Uterus (tissue), 2 donors: ENCODE measurements at regions not wholly inside any gene's neighbourhood (a gene's known extent, or its start where the extent isn't known, plus 50 kb on each side); places are given as distances from the start of the nearest gene placed in this dataset.

Source experiments
- POLR2A ChIP-seq, 2 donors: fragments of 450-650 bp; IDR thresholded peaks; one replicate each; pipeline ENCODE4 v1.6.1; 2016; ENCODE audit warnings: antibody characterized with exemption in 2 of 2, mild to moderate bottlenecking in 1 of 2, moderate library complexity in 1 of 2
- TF ChIP-seq, protein P1 (sequence below), 4 experiments: fragments of 200-600 bp in 2 of 4; fragments of 450-650 bp in 2 of 4; sonication (generic) in 2 of 4; IDR thresholded peaks; one replicate each; pipeline ENCODE4 v1.5.1; 2016 to 2019; ENCODE audit warnings: antibody characterized with exemption in 4 of 4, mild to moderate bottlenecking in 2 of 4, moderate library complexity in 1 of 4

DNA sequence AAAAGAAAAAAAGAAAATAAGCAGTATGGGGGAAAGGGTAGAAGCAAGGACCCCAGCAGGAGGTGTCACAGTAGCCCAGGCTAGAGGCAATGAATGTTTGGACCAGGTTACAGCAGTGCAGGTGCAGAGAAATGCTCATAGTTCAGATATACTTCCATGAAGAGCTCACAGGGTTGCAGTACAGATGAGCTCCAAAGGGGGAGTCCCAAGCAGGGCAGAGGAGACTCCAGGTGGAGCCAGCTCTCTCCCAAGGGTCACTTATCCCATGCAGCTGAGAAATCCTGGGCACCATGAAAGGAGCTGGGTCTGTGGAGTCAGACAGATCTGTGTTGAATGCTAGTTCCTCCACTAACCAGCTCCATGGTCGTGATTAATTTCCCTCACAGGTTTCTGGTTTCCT lies 174.9 kb downstream of the C7orf25 start:
- no peak for TF ChIP-seq POLR2A (IDR thresholded peaks at IDR 0.05)
- TF ChIP-seq, protein P1, sequence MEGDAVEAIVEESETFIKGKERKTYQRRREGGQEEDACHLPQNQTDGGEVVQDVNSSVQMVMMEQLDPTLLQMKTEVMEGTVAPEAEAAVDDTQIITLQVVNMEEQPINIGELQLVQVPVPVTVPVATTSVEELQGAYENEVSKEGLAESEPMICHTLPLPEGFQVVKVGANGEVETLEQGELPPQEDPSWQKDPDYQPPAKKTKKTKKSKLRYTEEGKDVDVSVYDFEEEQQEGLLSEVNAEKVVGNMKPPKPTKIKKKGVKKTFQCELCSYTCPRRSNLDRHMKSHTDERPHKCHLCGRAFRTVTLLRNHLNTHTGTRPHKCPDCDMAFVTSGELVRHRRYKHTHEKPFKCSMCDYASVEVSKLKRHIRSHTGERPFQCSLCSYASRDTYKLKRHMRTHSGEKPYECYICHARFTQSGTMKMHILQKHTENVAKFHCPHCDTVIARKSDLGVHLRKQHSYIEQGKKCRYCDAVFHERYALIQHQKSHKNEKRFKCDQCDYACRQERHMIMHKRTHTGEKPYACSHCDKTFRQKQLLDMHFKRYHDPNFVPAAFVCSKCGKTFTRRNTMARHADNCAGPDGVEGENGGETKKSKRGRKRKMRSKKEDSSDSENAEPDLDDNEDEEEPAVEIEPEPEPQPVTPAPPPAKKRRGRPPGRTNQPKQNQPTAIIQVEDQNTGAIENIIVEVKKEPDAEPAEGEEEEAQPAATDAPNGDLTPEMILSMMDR (IDR thresholded peaks at IDR 0.05) = no peak
